ENCODE measurements at regions not wholly inside any gene's neighbourhood (a gene's known extent, or its start where the extent isn't known, plus 50 kb on each side); places are given as distances from the start of the nearest gene placed in this dataset.
"Not testable (repeated sequence)": the region's sequence is repeated elsewhere in the genome, so short reads cannot be mapped to it uniquely, and the experiment has no call there.

DNA sequence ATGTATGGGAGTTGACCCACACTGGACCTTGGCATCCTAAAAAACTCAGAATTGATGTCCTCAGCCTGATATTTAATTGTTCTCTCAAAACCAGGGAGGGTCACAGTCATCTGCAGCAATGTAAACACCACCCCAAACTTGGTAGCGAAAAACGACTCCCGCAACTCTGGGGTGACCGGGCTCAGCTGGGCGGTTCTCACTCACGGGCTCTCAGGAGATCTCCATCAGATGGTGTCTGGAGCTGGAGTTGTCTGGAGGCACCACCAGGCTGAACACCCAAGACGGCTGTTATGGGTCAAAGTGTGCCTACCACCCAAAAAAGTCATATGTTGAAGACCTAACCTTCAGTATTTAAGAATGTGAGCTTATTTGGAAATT lies 50.9 kb upstream of the NXT1 start:
- no peak for DNase-seq (ENCODE audit: extremely low read depth, low read depth)

DNA sequence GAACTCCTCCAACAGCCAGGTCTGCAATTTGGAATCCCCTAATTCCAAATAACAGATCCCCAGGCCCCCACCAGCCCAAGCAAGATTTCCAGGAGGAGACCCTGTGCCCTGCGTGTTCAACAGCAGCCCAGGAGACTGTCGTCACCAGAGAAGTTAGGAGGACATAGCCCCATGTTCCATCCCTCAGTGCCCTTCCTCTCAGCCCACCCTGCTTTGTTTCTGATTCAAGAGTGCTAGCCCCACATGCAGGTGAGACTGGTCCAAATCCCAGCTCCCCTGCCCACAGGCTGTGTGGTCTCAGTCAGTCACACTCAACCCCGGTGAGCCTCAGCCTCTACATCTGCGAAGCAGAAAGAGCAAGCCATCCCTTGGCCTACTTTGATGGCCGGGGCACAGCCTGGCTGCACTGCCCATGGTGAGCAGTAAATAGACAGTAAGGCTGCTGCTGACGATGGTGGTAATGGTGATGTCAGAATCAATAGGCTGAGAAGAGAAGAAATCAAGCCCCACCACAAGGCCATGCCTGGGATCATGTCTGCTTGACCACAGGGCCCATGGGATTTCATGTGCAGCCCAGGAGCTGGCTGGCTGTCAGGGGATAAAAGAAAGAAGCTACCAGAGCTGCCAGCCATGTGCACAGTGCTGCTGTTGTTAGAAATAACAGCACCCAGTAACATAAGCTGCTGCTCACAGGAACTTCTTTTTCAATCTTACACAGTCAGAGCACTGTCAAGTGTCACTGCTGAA lies 51.5 kb upstream of the NXT1 start:
- DNase-seq (ENCODE audit: extremely low read depth, low read depth) = no peak

DNA sequence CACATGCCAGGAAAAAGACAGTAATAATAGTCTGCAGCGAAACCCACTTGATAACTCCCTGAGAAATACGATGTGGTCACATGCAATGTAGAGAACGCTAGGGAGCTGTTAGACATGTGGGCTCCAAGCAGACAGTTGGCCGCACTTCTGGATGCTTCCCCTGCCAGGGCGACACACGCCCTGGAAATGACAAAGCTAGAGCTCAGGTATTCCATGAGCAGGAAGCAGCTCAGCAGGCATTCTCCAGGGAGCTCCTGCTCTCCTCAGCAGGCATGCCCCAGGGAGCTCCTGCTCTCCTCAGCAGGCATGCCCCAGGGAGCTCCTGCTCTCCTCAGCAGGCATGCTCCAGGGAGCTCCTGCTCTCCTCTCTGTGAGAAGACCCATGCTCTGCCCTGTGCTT lies 52.4 kb upstream of the NXT1 start:
- DNase-seq (ENCODE audit: extremely low read depth, low read depth) = no peak

DNA sequence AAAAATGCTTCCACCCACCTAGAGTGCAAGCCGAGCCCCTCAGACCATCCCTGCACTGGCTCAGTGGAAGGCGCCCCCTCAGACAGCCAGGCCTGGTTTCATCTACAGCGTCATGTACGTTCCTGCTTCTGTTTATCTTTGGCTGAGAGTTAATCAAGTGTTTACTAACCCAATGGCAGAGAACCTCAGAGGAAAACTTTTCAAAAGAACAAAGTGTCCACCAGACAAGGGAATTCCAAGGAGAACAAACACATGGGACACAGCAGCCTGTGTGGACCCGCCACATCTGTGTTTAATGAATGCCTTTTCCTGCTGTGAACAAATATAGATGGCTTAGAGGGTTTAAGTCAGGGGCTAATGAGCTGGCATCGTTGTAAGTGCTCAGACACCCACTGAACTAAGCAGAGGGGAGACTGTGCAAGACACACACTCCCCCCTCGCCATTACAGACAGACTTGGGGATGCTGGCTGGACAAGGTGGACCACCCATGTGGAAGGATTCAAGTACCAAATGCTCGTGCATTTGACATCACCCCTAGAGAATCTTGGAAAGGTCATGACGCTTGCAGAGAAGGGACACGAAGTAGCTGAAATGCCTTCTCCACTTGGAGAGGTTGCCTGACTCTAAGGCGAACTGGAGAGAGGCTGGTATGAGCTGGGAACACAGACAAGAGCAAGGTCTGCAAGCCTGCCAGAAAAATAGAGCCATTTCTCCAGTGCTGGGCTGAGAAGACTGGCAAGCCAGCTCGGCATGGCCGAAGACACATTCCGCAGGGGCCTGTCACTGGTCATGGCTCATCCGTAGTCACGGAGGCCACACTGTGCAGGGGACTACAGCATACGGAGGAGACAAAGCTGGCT lies 53.5 kb upstream of the NXT1 start:
- DNase-seq (ENCODE audit: extremely low read depth, low read depth) = no peak

DNA sequence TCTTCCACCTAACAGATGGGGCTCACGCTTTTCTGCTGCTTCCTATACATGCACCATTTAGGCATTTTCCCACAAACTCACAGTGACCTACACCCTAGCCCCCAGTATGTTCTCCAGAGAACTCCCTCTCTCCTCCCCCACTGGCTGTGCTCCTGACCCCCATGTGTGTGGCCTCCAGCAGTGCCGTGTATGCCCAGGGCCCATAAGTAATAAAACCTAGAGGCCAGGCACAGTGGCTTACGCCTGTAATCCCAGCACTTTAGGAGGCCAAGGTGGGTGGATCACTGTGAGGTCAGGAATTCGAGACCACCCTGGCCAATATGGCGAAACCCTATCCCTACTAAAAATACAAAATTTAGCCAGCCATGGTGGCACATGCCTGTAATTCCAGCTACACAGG lies 54.7 kb upstream of the NXT1 start:
- no peak for DNase-seq (ENCODE audit: extremely low read depth, low read depth)

DNA sequence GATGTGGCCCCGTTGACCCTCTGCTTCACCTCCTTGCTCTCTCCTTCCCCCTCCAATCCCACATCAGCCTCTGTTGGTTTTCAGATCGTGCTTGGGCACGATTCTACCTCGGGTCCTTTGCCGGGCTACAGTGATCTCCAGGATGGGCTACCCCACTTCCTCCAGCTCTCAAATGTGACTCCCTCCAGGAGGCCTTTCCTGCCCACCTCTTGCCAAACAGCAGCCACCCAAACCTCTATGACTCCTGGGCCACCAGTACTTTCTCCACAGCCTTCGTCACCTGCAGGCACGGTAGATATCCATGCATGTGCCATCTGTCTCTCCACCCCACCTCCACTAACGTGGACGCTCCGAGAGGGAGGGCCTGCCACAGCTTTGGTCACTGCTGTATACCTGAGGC lies 55.9 kb upstream of the NXT1 start:
- no peak for DNase-seq (ENCODE audit: extremely low read depth, low read depth)

DNA sequence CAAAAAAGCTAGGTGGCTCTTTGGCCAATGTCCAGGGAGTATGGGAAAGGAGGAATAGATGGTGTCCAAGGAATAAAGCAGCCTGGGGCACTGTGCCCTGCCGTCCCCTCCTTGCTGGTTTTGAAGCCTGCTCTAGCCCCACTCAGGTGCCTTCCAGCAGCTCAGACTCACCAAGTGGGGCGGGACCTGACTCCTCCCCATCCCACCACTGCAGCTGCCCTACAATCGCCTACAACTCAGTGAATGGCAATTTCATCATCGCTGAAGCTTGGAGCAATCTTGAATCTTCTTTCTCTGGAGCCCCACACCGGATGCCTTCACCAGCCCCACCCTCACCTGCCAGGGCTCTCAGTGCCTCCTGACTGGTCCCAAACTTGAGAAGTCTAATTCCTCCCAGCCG lies 56.4 kb upstream of the NXT1 start:
- no peak for DNase-seq (ENCODE audit: extremely low read depth, low read depth)

DNA sequence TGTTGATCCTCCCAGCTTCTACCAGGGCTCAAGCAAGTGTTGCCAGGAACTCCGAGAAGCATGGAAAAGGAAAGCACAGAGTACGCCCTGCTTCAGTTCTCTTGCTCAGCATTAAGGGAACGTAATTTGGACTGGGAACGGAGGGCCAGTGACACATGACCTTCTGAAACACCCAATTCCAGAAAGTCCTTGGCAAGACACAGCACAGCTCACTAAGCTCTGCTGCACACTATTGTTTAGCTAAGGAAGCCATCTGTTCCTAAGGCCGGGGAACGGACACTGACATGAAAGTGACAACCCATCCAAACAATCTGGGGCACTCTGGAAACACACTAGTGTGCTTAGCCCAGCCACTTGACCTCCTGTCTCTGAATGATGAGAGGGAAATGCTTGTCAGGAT lies 56.9 kb upstream of the NXT1 start:
- no peak for DNase-seq (ENCODE audit: extremely low read depth, low read depth)

DNA sequence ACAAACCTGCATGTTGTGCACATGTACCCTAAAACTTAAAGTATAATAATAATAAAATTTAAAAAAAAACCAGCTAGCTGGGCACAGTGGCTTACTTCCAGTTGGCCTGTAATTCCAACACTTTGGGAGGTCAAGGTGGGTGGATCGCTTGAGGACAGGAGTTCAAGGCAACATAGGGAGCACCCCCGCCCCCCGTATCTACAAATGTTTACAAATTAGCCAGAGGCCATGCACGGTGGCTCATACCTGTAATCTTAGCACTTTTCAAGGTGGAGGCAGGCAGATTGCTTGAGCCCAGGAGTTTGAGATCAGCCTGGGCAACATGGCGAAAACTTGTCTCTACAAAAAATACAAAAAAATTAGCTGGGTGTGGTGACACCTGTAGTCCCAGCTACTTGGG lies 58.3 kb upstream of the NXT1 start:
- DNase-seq (ENCODE audit: extremely low read depth, low read depth) = not testable (repeated sequence)

DNA sequence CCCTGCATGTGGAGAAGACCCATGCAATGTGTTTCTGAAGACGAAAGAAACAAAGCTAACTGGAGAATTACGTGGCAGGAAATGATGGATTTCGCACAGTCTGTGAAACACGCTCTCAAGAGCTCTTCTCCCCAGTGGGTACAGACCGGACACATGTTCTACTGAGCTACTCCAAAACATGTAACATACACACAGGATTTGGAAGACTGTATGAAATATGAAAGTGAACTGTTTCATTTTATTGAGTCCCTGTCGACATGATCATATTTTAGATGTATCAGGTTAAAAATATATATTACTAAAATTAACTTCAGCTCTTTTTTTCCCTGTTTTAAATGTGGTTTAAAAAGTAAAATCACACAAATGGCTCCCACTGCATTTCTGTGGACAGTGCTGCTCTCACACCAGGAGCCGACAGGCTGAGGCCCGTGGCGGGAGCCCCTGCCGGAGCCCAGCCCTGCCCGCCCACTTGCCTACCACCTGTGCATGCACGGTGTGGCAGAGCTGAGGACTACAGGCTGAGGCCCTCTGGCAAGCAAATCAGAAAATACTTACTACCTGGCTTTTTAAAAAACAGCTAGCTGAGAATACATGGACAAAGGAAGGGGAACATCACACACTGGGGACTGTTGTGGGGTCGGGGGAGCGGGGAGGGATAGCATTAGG lies 58.9 kb upstream of the NXT1 start:
- no peak for DNase-seq (ENCODE audit: extremely low read depth, low read depth)

DNA sequence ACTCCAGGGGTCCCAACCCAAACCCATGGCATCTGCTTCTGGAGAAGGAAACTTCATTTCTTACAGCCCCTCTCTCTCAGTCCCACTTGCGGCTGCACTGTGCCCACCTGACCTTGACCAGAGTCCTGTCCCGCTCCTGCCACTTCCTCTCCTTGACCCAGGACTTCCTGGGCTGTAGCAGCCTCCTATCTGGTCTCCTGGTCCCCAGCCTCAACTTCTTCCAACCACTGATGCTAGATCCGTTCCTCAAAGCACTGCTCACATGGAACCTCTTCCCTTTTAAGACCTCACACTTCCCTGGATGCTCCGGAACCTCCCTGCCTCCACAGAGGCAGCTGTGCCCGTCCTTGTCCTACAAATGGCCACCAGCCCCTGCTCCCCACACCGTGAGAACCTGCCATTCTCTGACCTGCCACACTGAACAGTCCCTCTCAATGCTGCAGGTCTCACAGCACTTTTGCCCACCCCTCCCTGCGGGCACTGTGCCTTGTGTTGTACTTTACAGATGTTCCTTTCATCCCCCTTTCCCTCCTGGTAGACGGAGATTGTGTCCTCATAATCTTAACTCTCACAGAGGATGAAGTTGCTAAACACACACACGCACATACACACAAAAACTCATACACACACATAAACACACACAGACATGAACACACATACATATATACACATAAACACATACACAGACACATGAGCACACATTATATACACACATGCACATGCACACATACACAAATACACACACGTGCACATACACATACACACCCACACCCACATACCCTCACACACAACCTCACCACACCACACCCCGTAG lies 59.6 kb upstream of the NXT1 start:
- DNase-seq (ENCODE audit: extremely low read depth, low read depth) = no peak

DNA sequence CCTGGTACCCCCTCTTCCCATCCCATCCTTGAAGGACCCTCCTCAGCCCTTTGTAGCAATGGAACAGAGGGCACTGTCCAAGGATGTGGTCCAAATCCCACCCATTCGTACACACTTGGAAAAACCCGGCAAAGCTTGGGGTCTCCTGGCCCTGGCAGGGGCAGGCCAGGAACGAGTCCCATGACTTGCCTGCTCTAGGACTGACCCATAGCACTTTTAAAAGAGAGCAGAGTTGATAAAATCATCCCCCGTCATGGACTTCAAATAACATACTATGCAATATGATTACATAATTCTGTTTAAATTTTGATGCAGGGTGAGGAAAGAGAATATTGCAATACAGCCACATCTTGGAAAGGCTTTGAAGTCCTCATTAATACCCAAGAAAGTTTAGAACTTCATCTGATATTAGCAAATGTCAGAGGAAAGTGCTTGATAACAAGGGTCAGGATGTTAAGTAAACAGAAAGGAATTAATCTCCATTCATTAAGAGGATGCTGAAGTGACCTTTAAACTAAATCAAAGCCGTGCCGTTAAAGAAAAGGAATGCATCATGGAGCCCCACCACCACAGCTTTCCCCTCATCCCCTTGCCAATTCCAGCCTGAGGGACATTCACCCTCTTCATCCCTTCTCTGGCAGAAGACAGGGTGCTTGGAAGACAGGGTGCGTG lies 60.7 kb upstream of the NXT1 start:
- no peak for DNase-seq (ENCODE audit: extremely low read depth, low read depth)

DNA sequence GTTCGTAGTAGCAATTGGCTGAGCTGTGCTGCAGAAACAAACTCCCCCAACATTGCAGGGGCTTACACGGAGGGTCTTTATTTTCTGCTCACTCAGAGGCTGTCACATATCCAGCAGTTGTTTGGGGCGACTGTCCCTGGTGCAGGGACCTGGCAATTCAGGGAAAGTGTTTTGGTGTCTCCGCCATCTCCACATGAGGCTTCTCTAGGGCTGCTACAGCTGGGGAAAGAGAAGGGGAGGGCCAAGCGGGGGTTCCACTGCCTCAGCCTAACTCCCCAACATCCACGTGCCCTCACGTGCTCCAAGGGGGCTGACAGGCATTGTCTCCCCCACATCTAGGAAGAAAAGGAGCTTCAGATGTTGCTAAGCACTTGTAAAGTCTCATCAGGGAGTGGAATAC lies 61.3 kb upstream of the NXT1 start:
- DNase-seq (ENCODE audit: extremely low read depth, low read depth) = no peak

DNA sequence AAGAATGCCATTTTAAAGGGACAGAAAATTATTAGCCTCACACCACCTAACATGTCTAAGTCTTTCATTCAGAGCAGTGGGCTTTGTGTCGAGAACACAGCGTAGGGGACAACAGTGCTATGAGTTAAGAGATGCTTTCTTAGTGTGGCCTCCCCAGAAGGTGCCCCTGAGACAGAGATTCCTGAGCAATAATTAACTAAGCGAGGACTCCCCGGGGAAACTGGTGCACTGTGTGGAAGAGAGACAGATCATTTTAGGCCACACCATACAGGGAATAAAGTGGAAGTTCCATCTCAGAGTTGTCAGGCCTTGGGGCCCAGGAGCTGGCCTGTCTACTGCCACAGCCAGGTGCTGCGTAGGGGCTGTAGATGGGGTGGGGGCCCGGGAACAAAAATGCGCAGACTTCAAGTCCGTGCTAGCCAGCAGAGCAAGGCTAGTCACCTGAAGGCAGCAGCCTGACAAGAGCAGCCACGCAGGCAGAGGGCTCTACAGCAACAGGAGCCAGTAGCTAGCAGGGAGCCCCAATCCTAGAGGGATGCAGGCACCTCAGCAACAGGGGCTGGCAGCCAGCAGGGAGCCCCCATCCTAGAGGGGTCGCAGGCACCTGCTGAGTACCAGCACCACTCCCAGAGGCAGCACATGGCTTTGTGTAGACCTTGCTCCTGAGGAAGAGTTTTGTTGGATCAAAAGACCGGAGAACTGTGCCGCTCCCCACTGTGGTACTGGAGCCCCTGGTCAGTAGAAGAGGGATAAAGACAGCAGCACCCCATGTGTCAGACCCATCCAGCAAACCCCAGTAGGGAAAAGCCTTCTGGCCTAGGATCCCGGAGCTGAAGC lies 63.0 kb upstream of the NXT1 start:
- no peak for DNase-seq (ENCODE audit: extremely low read depth, low read depth)

DNA sequence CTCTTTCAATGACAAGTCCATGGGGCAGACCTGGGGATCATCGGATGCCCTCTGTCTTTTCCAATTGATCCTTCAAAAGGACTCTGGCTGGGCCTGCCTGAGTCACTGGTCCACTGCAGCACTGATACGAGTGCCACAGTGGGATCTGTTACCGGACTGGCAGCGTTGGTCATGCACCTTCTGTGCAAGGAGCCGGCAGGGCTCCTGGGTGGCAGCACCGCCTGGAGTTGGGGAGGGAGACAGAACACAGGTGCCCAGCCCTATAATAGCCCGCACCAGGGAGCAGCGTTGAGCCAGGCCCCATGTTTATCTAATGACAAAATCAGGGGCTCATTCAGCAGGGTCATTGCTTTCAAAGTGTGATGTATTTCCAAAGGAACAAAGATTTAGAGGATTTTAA lies 64.2 kb upstream of the NXT1 start:
- DNase-seq (ENCODE audit: extremely low read depth, low read depth) = no peak

DNA sequence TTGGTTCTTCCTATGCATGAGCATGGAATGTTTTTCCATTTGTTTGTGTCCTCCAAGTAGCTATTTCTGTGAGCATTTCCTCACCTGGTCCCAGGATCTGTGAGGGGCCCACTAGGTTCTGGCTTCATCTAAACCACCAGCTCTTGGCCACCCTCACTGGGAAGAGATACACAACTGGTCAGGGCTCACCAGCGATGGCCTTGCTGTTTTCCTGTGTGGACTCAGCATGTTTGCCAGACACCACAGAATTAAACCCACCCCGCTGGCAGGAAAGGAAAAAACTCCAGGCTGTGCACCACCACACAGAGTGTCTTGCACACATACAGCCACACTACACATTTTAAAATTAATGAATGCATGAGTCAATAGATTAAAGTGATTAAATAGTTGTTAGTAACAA lies 65.1 kb upstream of the NXT1 start:
- DNase-seq (ENCODE audit: extremely low read depth, low read depth) = no peak

DNA sequence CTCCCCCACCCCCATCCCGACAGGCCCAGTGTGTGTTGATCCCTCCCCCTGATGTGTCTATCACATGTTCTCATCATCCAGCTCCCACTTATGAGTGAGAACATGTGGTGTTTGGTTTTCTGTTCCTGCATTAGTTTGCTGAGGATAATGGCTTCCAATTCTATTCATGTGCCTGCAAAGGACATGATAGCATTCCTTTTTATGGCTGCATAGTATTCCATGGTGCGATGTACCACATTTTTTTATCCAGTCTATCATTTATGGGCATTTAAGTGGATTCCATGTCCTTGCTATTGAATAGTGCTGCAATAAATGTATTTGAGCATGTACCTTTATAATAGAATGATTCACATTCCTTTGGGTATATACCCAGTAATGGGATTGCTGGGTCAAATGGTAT lies 66.6 kb upstream of the NXT1 start:
- DNase-seq (ENCODE audit: extremely low read depth, low read depth) = no peak

DNA sequence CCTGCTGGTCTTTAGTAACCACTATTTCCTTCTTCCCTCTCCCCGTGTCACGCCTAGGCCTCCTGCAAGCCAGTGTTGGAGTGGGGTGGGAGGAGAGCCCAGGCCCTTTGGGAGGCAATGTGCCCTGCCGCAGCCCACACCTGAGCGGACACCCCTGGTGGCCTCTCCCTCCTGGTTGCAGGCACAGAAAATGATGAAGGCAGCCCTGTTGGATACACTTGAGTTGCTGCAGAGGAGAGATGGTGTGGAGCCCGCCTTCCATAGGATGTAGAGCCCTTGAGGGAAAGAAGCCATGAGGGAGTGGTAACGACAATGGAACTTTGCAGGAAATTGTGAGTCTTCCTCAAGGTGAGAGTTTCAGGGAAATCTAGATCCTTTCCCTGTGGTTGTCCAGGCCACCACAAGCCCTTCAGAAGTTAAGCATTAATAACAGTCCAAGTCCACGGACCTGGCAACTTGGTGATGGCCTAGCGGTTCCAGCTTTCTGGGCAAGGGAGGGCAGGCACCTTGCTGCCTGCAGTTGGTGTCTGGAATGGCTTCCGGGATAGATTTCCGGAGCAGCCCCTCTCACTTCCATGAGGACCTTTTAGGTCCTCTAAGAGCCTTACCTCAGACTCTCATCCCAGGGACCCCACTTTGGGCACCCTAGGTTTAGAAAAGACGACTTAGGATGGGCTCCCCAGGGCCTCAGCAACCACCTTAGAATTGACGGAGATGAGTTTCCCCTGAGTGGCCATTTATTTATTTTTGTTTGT lies 67.3 kb upstream of the NXT1 start:
- no peak for DNase-seq (ENCODE audit: extremely low read depth, low read depth)

DNA sequence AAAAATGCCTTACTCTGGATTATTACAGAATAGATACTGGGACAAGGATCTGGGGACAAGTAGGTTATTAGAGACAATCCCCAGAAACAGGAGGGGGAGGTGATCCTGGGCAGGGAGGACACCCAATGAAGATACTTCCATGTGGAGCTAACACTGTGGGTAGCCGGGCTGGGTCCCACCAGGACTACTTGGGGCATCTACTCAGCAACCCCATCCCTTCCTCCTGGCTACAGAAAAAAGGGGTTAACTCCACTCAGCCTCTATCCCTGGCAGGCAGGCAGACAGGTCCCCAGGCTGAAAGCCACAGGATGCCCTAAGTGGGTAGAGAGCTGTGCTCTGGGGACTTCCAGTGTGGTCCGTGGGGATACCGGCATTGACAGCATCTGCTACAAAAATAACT lies 68.0 kb upstream of the NXT1 start:
- DNase-seq (ENCODE audit: extremely low read depth, low read depth) = no peak

Data from NCI-H460 (cell line).